ENCODE measurements at regions not wholly inside any gene's neighbourhood (a gene's known extent, or its start where the extent isn't known, plus 50 kb on each side); places are given as distances from the start of the nearest gene placed in this dataset.

GRCh38 chr6:49264909-49265308 lies 198.1 kb downstream of the MMUT start:
- TF ChIP-seq CTCF (IDR thresholded peaks at IDR 0.05; ENCODE audit: insufficient read depth, low read length, poor library complexity, severe bottlenecking) (no peak), EZH2phosphoT487 (conservative IDR thresholded peaks at IDR 0.05; ENCODE audit: low read length) (no peak)
